GM23338 (cell line): ENCODE measurements at regions not wholly inside any gene's neighbourhood (a gene's known extent, or its start where the extent isn't known, plus 50 kb on each side); places are given as distances from the start of the nearest gene placed in this dataset.
"Not testable (repeated sequence)": the region's sequence is repeated elsewhere in the genome, so short reads cannot be mapped to it uniquely, and the experiment has no call there.

Experiments used
- CREB1 ChIP-seq: fragments of 250-450 bp; sonication (Bioruptor Pico); IDR thresholded peaks from 2 replicates; pipeline ENCODE4 v1.5.0; 2020; ENCODE audit warnings: low read depth, mild to moderate bottlenecking, moderate library complexity
- ETS1 ChIP-seq: IDR thresholded peaks from 2 replicates; pipeline ENCODE4 v1.6.1; 2016; ENCODE audit warnings: antibody characterized with exemption
- EZH2 ChIP-seq: fragments of 200-600 bp; sonication (generic); IDR thresholded peaks from one replicate; pipeline ENCODE4 v1.8.0; 2017; ENCODE audit warnings: antibody characterized with exemption, mild to moderate bottlenecking, low read depth; ENCODE audit not compliant: unreplicated experiment
- EZH2phosphoT487 ChIP-seq: fragments of 200-600 bp; sonication (generic); IDR thresholded peaks from one replicate; pipeline ENCODE4 v1.8.1; 2018; ENCODE audit warnings: antibody characterized with exemption; ENCODE audit not compliant: unreplicated experiment
- JUNB ChIP-seq: IDR thresholded peaks from one replicate; pipeline ENCODE4 v1.6.1; 2016; ENCODE audit warnings: antibody characterized with exemption; ENCODE audit not compliant: unreplicated experiment
- NANOG ChIP-seq: IDR thresholded peaks from 2 replicates; pipeline ENCODE4 v1.6.1; 2016; ENCODE audit warnings: antibody characterized with exemption, borderline replicate concordance
- POLR2AphosphoS5 ChIP-seq: IDR thresholded peaks from 2 replicates; pipeline ENCODE4 v1.6.1; 2016; ENCODE audit warnings: antibody characterized with exemption, low read depth
- STAT1 ChIP-seq: IDR thresholded peaks from one replicate; pipeline ENCODE4 v1.6.1; 2016; ENCODE audit warnings: antibody characterized with exemption; ENCODE audit not compliant: unreplicated experiment
- ZNF114 ChIP-seq: fragments of 250-450 bp; sonication (Bioruptor Pico); IDR thresholded peaks from 2 replicates; pipeline ENCODE4 v1.5.0; 2020; ENCODE audit warnings: mild to moderate bottlenecking, moderate library complexity
- TF ChIP-seq, protein P1 (sequence below), 2 experiments: fragments of 200-600 bp in 1 of 2; sonication (generic) in 1 of 2; conservative IDR thresholded peaks; 2 replicates each; pipeline versions ENCODE4 v1.5.1 to v1.6.1; 2016 to 2017; ENCODE audit warnings: antibody characterized with exemption in 2 of 2, low read depth in 2 of 2, mild to moderate bottlenecking in 2 of 2, moderate library complexity in 1 of 2
- TF ChIP-seq, protein P2 (sequence below): IDR thresholded peaks from one replicate; pipeline ENCODE4 v1.6.1; 2018; ENCODE audit warnings: antibody characterized with exemption; ENCODE audit not compliant: unreplicated experiment

- not testable (repeated sequence) for TF ChIP-seq EZH2phosphoT487; POLR2AphosphoS5; EZH2; CREB1 (CRISPR knock-in tag); NANOG; STAT1; JUNB; ETS1; ZNF114 (CRISPR knock-in tag)
- TF ChIP-seq, protein P1, sequence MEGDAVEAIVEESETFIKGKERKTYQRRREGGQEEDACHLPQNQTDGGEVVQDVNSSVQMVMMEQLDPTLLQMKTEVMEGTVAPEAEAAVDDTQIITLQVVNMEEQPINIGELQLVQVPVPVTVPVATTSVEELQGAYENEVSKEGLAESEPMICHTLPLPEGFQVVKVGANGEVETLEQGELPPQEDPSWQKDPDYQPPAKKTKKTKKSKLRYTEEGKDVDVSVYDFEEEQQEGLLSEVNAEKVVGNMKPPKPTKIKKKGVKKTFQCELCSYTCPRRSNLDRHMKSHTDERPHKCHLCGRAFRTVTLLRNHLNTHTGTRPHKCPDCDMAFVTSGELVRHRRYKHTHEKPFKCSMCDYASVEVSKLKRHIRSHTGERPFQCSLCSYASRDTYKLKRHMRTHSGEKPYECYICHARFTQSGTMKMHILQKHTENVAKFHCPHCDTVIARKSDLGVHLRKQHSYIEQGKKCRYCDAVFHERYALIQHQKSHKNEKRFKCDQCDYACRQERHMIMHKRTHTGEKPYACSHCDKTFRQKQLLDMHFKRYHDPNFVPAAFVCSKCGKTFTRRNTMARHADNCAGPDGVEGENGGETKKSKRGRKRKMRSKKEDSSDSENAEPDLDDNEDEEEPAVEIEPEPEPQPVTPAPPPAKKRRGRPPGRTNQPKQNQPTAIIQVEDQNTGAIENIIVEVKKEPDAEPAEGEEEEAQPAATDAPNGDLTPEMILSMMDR (conservative IDR thresholded peaks at IDR 0.05; ENCODE audit: low read depth in 2 of 2): not testable (repeated sequence)
- TF ChIP-seq, protein P2, sequence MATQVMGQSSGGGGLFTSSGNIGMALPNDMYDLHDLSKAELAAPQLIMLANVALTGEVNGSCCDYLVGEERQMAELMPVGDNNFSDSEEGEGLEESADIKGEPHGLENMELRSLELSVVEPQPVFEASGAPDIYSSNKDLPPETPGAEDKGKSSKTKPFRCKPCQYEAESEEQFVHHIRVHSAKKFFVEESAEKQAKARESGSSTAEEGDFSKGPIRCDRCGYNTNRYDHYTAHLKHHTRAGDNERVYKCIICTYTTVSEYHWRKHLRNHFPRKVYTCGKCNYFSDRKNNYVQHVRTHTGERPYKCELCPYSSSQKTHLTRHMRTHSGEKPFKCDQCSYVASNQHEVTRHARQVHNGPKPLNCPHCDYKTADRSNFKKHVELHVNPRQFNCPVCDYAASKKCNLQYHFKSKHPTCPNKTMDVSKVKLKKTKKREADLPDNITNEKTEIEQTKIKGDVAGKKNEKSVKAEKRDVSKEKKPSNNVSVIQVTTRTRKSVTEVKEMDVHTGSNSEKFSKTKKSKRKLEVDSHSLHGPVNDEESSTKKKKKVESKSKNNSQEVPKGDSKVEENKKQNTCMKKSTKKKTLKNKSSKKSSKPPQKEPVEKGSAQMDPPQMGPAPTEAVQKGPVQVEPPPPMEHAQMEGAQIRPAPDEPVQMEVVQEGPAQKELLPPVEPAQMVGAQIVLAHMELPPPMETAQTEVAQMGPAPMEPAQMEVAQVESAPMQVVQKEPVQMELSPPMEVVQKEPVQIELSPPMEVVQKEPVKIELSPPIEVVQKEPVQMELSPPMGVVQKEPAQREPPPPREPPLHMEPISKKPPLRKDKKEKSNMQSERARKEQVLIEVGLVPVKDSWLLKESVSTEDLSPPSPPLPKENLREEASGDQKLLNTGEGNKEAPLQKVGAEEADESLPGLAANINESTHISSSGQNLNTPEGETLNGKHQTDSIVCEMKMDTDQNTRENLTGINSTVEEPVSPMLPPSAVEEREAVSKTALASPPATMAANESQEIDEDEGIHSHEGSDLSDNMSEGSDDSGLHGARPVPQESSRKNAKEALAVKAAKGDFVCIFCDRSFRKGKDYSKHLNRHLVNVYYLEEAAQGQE: not testable (repeated sequence)
These were observed 113.2 kb downstream of the CDRT15L2 start for GRCh38 chr17:20692706-20693105.
